ENCODE measurements at regions not wholly inside any gene's neighbourhood (a gene's known extent, or its start where the extent isn't known, plus 50 kb on each side); places are given as distances from the start of the nearest gene placed in this dataset.

GRCh38 chrX:106457802-106458201 is 154.0 kb upstream of the RADX start:
- Histone ChIP-seq H3K4me1 (no peaks in the 10 kb centered on the region), H3K4me3 (no peak overlapping the region), H3K27ac (no peak overlapping the region), H3K27me3 (replicated peaks in 1 of 7) (no peaks in the 10 kb centered on the region), H3K36me3 (no peaks in the 10 kb centered on the region), H3K9me3 (no peaks in the 10 kb centered on the region)
- TF ChIP-seq POLR2A (IDR thresholded peaks at IDR 0.05) (no peak), POLR2AphosphoS5 (IDR thresholded peaks at IDR 0.05) (no peak), CTCF (IDR thresholded peaks at IDR 0.05 in 8 of 11, conservative IDR thresholded peaks at IDR 0.05 in 3 of 11) (no peak)
- 33 to 81% (median 48%) methylated on average over 1 of the region's 1 CpG for WGBS, 5 donors
- intact Hi-C loops (cut with DNase I; ENCODE audit: low total_unique reads), result no loop called here
- DNase-seq, result no peak

- 57 to 65% (median 64%) methylated on average over 15 of the region's 15 CpGs for WGBS, 5 donors
- DNase-seq, result peak; percentile 56
- intact Hi-C loops (cut with DNase I; ENCODE audit: low total_unique reads), result no loop called here
These were observed 144.4 kb upstream of the RADX start for GRCh38 chrX:106467422-106467821.

GRCh38 chrX:106467943-106468342 is 143.8 kb upstream of the RADX start:
- Histone ChIP-seq H3K4me1 (no peaks in the 10 kb centered on the region), H3K27ac (no peak overlapping the region), H3K27me3 (replicated peaks in 1 of 7) (peaks cover 0 to 20% (median 0%) of the 10 kb centered on the region in 7 donors), H3K9me3 (no peaks in the 10 kb centered on the region), H3K4me3 (no peak overlapping the region), H3K36me3 (no peaks in the 10 kb centered on the region)
- intact Hi-C loops (cut with DNase I; ENCODE audit: low total_unique reads), result no loop called here
- TF ChIP-seq CTCF (IDR thresholded peaks at IDR 0.05 in 8 of 11, conservative IDR thresholded peaks at IDR 0.05 in 3 of 11), result no peak
- TF ChIP-seq POLR2AphosphoS5 (IDR thresholded peaks at IDR 0.05), result no peak
- no peak for TF ChIP-seq POLR2A (IDR thresholded peaks at IDR 0.05)
- 46 to 74% (median 66%) methylated on average over 2 of the region's 2 CpGs for WGBS, 5 donors
- DNase-seq, result no peak

More at GRCh38 chrX:106467422-106467821, 144.4 kb upstream of the RADX start:
- no peaks in the 10 kb centered on the region for H3K4me1 ChIP-seq
- no peaks in the 10 kb centered on the region for H3K36me3 ChIP-seq
- peaks cover 0 to 20% (median 0%) of the 10 kb centered on the region in 7 donors for H3K27me3 ChIP-seq (replicated peaks in 1 of 7)
- H3K9me3 ChIP-seq, result no peaks in the 10 kb centered on the region
- H3K27ac ChIP-seq, result no peak overlapping the region
- no peak for TF ChIP-seq POLR2AphosphoS5 (IDR thresholded peaks at IDR 0.05)
- no peak for TF ChIP-seq POLR2A (IDR thresholded peaks at IDR 0.05)
- no peak for TF ChIP-seq CTCF (IDR thresholded peaks at IDR 0.05 in 8 of 11, conservative IDR thresholded peaks at IDR 0.05 in 3 of 11)
- no peak overlapping the region for H3K4me3 ChIP-seq

GRCh38 chrX:106468433-106468832 is 143.3 kb upstream of the RADX start:
- Histone ChIP-seq H3K9me3 (no peaks in the 10 kb centered on the region), H3K27me3 (replicated peaks in 1 of 7) (peaks cover 0 to 20% (median 0%) of the 10 kb centered on the region in 7 donors), H3K36me3 (no peaks in the 10 kb centered on the region), H3K27ac (no peak overlapping the region), H3K4me3 (no peak overlapping the region), H3K4me1 (no peaks in the 10 kb centered on the region)
- TF ChIP-seq CTCF (IDR thresholded peaks at IDR 0.05 in 8 of 11, conservative IDR thresholded peaks at IDR 0.05 in 3 of 11) (no peak), POLR2A (IDR thresholded peaks at IDR 0.05) (no peak), POLR2AphosphoS5 (IDR thresholded peaks at IDR 0.05) (no peak)
- intact Hi-C loops (cut with DNase I; ENCODE audit: low total_unique reads), result no loop called here
- WGBS, 5 donors, result 88 to 97% (median 93%) methylated on average over 11 of the region's 11 CpGs
- peak; percentile 51 for DNase-seq
